ENCODE measurements at regions not wholly inside any gene's neighbourhood (a gene's known extent, or its start where the extent isn't known, plus 50 kb on each side); places are given as distances from the start of the nearest gene placed in this dataset.

DNA sequence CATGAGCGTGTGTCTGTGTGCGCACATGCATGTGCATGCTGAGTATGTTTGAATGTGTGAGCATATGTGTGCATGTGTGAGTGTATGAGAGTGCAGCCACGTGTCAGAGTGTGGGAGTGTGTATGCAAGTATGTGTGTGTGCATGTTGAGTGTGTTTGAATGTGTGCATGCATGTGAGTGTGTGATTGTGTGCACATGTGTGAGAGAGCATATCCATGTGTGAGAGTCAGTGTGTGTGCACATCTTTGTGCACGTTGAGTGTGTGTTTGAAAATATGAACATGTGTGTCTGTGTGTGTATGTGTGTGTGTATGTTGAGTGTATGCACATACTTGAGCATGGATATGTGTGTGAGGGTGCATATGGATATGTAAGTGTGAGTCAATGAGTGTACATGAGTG is 730.8 kb downstream of the VRK1 start:
- TF ChIP-seq EZH2 (IDR thresholded peaks at IDR 0.05; ENCODE audit: borderline replicate concordance, low read length) (no peak), CTCF (conservative IDR thresholded peaks at IDR 0.05 in 1 of 2, IDR thresholded peaks at IDR 0.05 in 1 of 2; ENCODE audit: extremely low read depth in 1 of 2, insufficient read depth in 1 of 2, low read depth in 1 of 2, low read length in 2 of 2) (no peak)

All from mammary epithelial cell (primary cell).